Neural crest cell (in vitro differentiated cells): ENCODE measurements at regions not wholly inside any gene's neighbourhood (a gene's known extent, or its start where the extent isn't known, plus 50 kb on each side); places are given as distances from the start of the nearest gene placed in this dataset.

ENCODE experiments used
- DNase-seq: peaks from one replicate; pipeline ENCODE4 v3.0.0; 2021; ENCODE audit warnings: low read depth, mixed read lengths, low spot score
- H3K27ac Mint-ChIP-seq: one replicate; pipeline ENCODE4 v1.8.0; 2021; ENCODE audit warnings: mild to moderate bottlenecking, mixed read lengths; ENCODE audit not compliant: unreplicated experiment
- H3K27me3 Mint-ChIP-seq: 2 replicates; pipeline ENCODE4 v1.8.0; 2021; ENCODE audit warnings: low read depth, mild to moderate bottlenecking, mixed read lengths
- H3K36me3 Mint-ChIP-seq: 2 replicates; pipeline ENCODE4 v1.8.0; 2021; ENCODE audit warnings: low read depth, mild to moderate bottlenecking, mixed read lengths
- H3K4me1 Mint-ChIP-seq: 2 replicates; pipeline ENCODE4 v1.8.0; 2021; ENCODE audit warnings: mixed read lengths
- H3K4me3 Mint-ChIP-seq: one replicate; pipeline ENCODE4 v1.8.0; 2021; ENCODE audit warnings: mild to moderate bottlenecking, mixed read lengths
- H3K9me3 Mint-ChIP-seq: 2 replicates; pipeline ENCODE4 v1.8.0; 2021; ENCODE audit warnings: mixed read lengths
- TF ChIP-seq, protein P1 (sequence below): fragments of 200-600 bp; sonication (generic); conservative IDR thresholded peaks from 2 replicates; pipeline ENCODE4 v1.5.0; 2021; ENCODE audit warnings: antibody characterized with exemption, mild to moderate bottlenecking

GRCh38 chr18:46362533-46362932, 258.3 kb downstream of the HAUS1 start:
- Mint-ChIP-seq H3K4me1 (peaks cover 24% of the 10 kb centered on the region), H3K27me3 (no peaks in the 10 kb centered on the region), H3K27ac (no peak overlapping the region), H3K9me3 (peaks cover 10% of the 10 kb centered on the region), H3K36me3 (peaks cover 37% of the 10 kb centered on the region), H3K4me3 (no peak overlapping the region)
- TF ChIP-seq, protein P1, sequence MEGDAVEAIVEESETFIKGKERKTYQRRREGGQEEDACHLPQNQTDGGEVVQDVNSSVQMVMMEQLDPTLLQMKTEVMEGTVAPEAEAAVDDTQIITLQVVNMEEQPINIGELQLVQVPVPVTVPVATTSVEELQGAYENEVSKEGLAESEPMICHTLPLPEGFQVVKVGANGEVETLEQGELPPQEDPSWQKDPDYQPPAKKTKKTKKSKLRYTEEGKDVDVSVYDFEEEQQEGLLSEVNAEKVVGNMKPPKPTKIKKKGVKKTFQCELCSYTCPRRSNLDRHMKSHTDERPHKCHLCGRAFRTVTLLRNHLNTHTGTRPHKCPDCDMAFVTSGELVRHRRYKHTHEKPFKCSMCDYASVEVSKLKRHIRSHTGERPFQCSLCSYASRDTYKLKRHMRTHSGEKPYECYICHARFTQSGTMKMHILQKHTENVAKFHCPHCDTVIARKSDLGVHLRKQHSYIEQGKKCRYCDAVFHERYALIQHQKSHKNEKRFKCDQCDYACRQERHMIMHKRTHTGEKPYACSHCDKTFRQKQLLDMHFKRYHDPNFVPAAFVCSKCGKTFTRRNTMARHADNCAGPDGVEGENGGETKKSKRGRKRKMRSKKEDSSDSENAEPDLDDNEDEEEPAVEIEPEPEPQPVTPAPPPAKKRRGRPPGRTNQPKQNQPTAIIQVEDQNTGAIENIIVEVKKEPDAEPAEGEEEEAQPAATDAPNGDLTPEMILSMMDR, result no peak
- no peak for DNase-seq

- Mint-ChIP-seq H3K27me3 (no peaks in the 10 kb centered on the region), H3K27ac (no peak overlapping the region), H3K9me3 (peaks cover 6% of the 10 kb centered on the region), H3K36me3 (peaks cover 26% of the 10 kb centered on the region), H3K4me3 (no peak overlapping the region), H3K4me1 (peaks cover 24% of the 10 kb centered on the region)
- no peak for DNase-seq
- TF ChIP-seq, protein P1, result no peak
Measured at GRCh38 chr18:46364048-46364447, 259.9 kb downstream of the HAUS1 start.

DNA sequence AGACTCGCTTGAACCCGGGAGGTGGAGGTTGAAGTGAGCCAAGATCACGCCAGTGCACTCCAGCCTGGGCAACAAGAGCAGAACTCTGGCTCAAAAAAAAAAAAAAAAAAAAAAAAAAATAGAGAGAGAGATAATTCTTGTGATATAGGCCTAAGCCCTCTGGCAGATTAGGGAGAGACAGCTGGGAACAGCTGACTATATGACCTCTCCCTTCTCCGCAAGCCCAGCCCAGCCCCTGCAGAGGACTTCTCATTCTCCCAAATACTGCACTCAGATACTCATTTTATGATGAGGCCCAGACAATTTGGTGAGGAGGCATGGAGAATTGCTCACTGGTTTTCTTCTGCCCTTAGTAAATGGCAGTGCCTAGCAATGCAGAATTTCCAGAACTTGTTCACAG, 262.0 kb downstream of the HAUS1 start:
- Mint-ChIP-seq H3K4me1 (peaks cover 16% of the 10 kb centered on the region), H3K36me3 (peaks cover 18% of the 10 kb centered on the region), H3K27me3 (no peaks in the 10 kb centered on the region), H3K9me3 (no peaks in the 10 kb centered on the region), H3K27ac (no peak overlapping the region), H3K4me3 (no peak overlapping the region)
- no peak for DNase-seq
- TF ChIP-seq, protein P1, result no peak

GRCh38 chr18:46366751-46367376, 262.7 kb downstream of the HAUS1 start:
- Mint-ChIP-seq H3K9me3 (no peaks in the 10 kb centered on the region), H3K27ac (no peak overlapping the region), H3K4me1 (peaks cover 13% of the 10 kb centered on the region), H3K36me3 (peaks cover 16% of the 10 kb centered on the region), H3K4me3 (no peak overlapping the region), H3K27me3 (no peaks in the 10 kb centered on the region)
- TF ChIP-seq, protein P1, result no peak
- DNase-seq, result no peak

GRCh38 chr18:46369323-46369722, 265.1 kb downstream of the HAUS1 start:
- Mint-ChIP-seq H3K4me3 (no peak overlapping the region), H3K36me3 (peaks cover 12% of the 10 kb centered on the region), H3K27ac (peak overlapping the region; percentile 80), H3K27me3 (no peaks in the 10 kb centered on the region), H3K9me3 (no peaks in the 10 kb centered on the region), H3K4me1 (peaks cover 32% of the 10 kb centered on the region)
- no peak for DNase-seq
- TF ChIP-seq, protein P1, result no peak
